ENCODE measurements at regions not wholly inside any gene's neighbourhood (a gene's known extent, or its start where the extent isn't known, plus 50 kb on each side); places are given as distances from the start of the nearest gene placed in this dataset.

- no peak for DNase-seq
Measured at GRCh38 chr5:149441986-149442385, 62.9 kb upstream of the IL17B start.

DNA sequence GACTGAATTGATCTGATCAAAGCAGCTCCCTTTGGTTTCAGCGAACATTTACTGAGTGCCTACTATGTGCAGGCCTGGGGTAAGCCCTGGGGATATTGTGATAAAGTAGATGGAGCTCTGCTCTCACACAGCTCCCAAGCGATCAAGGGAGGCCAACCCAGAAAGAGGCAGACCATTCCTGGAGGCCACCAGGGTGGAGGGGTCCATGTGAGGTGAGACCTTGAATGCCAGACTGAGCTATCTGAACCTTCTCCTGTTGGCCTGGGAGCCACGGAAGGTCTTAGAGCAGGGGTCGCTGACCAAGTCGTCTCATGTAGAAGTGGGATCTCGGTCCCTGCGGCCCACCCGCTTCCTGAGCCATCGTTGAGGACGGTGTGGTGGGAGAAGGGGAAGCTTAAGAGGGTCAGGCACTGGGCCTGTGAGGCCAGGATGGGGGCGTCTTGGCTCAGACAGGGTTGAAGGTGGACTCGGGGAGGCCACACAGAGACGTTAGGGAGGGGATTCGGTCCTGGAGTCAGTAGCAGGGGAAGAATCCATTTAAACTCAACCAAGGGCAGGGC lies 62.2 kb upstream of the IL17B start:
- no peak for DNase-seq

- no peak for DNase-seq
Measured at GRCh38 chr5:149439899-149440542, 60.9 kb upstream of the IL17B start.

DNA sequence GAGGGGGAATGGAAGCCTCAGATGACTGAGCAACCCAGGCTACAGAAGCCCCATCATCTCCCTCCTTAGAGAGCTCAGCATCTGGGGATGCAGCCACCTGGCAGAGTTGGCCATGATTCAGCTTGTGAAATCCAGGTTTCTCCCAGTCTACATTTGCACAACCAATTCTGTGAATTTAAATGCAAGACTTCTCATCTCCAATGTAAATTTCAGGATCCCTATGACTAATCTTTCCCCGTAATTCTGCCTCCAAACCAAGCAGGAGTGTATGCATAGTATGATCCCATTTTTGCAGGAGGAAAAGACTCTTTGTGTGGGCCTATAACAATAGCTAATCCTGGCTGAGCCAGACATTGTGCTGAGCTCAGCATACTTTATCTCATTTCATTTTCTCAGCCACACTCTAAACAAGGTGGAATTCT lies 59.6 kb upstream of the IL17B start:
- DNase-seq = no peak

GRCh38 chr5:149438281-149438680 lies 59.2 kb upstream of the IL17B start:
- no peak for DNase-seq

DNA sequence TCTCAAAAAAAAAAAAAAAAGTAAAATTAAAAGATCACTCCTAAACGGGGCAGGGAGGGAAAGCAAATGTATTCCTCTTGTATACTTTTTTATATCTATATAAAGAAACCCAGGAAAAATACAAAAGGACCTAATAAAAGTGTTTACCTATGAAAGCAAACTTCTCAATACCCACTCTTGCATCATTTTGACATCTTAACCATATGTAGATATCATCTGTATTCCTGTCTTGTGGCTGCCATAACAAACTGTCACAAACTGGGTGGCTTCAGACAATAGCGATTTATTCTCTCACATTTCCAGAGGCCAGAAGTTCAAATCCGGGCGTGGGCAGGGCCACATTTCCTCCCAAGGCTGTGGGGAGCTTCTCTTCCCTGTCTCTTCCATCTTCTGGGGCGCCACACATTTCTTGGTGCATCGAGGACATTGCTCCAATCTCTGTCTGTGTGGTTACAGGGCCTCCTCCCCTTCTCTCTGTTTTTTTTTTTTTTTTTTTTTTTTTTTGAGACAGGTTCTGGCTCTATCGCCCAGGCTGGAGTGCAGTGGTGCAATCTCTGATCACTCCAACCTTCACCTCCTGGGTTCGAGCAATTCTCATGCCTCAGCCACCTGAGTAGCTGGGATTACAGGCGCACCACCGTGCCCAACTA lies 58.4 kb upstream of the IL17B start:
- no peak for DNase-seq

DNA sequence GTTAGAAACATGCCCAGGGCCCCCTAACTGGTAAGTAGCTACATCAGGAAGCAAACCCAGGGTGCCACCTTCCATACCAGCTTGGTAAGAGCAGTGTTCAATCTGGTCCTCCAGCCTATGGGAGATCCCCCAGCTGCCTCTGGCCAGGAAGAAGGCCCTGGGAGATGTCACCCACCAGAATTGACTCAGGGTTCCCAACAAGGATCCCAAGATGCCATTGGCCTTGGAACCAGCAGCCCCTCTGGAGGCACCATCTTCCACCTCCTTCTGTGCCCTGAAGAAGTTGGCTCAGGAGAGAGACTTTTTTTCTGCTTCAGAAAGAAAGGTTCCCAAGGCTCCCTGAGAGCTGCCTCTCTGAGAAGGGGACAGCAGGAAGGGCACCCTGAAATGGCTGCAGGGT lies 56.6 kb upstream of the IL17B start:
- DNase-seq = no peak

DNA sequence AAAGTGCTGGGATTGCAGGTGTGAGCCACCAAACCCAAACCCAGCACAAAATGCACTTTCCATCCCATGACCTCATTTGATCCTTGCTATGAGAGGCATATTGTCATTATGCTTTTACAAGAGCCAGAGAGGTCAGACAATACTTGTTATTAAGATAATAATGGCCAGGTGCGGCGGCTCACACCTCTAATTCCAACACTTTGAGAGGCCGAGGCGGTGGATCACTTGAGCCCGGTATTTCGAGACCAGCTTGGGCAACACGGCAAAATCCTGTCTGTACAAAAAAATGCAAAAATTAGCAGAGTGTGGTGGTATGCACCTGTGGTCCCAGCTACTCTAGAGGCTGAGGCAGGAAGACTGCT lies 55.9 kb upstream of the IL17B start:
- DNase-seq = no peak

DNA sequence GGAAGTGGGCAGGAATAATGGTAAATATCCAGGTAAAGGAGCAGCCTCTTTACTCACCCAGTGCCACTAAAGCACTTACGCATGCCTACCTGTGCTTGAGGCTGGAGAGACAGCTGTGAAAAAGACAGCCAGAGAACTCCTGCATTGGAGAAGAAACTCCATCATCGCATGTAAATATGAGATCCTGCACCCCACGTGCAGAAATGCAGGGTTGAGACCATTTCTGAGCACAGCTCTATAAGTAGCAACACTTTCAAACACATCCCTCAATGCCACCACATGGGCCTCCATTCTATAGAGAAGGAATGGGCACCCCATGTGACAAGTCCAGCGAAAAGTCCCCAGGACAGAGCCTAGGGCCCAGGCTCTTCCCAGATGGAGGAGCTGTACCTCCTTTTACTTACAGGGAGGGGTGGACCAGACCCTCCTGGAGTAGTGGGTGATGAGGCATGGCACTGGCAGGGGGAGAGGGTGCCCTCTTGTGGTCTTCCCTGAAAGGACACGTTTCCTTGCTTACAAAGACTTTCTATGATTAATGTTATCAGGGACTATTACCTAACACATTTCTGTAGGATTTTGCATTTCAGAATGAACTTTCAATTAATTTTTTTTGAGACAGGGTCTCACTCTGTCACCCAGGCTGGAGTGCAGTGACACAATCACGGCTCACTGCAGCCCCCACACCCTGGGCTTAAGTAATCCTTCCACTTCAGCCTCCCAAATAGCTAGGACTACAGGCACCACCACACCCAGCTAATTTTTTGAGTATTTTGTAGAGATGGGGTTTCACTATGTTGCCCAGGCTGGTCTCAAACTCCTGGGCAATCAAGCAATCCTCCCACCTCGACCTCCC lies 55.3 kb upstream of the IL17B start:
- DNase-seq = peak; percentile 13 to 50

GRCh38 chr5:149433524-149434131 lies 54.5 kb upstream of the IL17B start:
- no peak for DNase-seq

DNA sequence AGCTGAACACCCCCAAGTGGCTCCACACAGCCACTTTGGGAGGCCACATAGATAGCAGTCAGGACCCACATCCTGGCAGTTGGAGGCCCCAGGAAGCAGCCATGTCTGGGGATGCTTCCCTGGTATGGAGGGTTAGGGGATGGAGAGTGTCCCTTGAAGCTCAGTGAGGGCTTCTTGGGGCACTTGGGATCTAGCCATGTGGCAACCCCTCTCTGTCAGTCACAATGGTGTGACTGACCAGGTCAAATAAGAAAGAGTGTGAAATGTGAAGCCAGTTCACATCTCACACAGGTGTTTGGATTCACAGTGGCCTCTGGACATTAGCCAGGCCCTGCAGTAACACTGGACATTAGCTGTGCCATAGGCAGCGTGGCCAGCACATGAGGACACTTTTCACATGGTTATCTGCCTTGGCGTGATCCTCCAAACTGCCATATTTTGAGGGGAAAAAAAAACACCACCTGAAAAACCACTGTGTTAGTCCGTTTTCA lies 53.9 kb upstream of the IL17B start:
- no peak for DNase-seq

- no peak for DNase-seq
Measured at GRCh38 chr5:149432376-149432775, 53.3 kb upstream of the IL17B start.

DNA sequence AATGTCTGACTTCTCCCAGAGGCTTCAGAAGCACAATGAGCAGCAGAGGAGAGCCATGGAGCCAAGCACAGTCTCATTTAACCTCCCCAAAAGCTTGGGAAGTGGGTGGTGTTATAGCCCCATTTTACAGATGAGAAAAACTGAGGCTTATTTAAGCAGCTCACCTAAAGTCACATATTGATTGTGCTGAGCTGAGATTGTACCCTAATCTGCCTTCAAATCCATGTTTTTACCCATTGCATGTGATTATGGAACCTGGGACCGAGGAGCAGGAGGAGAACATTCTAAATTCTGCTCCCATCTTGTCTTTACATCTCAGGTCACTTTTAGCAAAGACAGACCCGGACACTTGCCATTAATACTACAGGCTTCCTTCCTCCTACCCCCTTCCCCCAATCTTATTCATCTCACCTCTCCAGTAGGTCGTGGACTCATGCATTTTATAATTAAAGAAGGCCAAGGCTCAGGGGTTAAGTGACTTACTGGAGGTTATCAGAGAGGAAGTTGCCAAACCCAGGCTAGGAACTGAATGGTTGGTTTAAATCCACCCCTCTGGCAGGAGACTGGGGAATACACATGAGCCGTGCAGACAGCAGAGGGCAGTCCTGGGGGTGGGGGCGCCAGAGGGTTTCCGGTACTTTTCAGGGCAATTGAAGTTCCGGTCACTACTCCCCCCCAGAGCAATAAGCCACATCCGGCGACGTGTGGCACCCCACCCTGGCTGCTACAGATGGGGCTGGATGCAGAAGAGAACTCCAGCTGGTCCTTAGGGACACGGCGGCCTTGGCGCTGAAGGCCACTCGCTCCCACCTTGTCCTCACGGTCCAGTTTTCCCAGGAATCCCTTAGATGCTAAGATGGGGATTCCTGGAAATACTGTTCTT lies 51.0 kb upstream of the IL17B start:
- DNase-seq = no peak

Data from CD4-positive, alpha-beta T cell treated with Interferon alpha-2 for 1 hour (primary cell).